Erythroblast (primary cell): ENCODE measurements at regions not wholly inside any gene's neighbourhood (a gene's known extent, or its start where the extent isn't known, plus 50 kb on each side); places are given as distances from the start of the nearest gene placed in this dataset.

Experiments
- GATA1 ChIP-seq: IDR thresholded peaks from 2 replicates; pipeline ENCODE4 v1.6.1; 2011; ENCODE audit warnings: low read depth, mild to moderate bottlenecking, control low read depth, low read length, moderate library complexity
- POLR2A ChIP-seq: IDR thresholded peaks from 2 replicates; pipeline ENCODE4 v1.6.1; 2011; ENCODE audit warnings: mild to moderate bottlenecking, low read length

GRCh38 chr9:115945009-115945431, 208.6 kb upstream of the PAPPA start:
- no peak for TF ChIP-seq GATA1
- no peak for TF ChIP-seq POLR2A
